ENCODE measurements at regions not wholly inside any gene's neighbourhood (a gene's known extent, or its start where the extent isn't known, plus 50 kb on each side); places are given as distances from the start of the nearest gene placed in this dataset.

DNA sequence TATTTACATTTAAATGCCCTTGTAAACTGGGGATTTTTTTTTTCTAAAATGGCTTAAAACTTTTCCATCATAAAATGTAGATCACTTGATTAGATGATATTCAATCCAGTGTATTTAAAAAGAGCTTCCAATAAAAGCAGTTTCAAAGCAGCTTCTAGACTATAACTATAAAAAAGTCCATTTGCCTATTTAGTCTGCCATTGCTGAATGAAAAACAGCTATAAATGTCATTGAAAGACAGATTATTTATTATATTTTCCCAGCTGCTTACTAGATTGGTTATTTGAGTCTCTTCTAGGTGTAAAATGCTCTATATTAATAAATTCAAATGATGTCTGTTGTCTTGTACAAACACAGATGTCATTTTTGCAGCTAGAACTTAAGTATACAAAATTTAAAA lies 414.8 kb downstream of the RMST start:
- TF ChIP-seq, protein P1, sequence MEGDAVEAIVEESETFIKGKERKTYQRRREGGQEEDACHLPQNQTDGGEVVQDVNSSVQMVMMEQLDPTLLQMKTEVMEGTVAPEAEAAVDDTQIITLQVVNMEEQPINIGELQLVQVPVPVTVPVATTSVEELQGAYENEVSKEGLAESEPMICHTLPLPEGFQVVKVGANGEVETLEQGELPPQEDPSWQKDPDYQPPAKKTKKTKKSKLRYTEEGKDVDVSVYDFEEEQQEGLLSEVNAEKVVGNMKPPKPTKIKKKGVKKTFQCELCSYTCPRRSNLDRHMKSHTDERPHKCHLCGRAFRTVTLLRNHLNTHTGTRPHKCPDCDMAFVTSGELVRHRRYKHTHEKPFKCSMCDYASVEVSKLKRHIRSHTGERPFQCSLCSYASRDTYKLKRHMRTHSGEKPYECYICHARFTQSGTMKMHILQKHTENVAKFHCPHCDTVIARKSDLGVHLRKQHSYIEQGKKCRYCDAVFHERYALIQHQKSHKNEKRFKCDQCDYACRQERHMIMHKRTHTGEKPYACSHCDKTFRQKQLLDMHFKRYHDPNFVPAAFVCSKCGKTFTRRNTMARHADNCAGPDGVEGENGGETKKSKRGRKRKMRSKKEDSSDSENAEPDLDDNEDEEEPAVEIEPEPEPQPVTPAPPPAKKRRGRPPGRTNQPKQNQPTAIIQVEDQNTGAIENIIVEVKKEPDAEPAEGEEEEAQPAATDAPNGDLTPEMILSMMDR (optimal IDR thresholded peaks at IDR 0.05 in 1 of 3, IDR thresholded peaks at IDR 0.05 in 1 of 3, conservative IDR thresholded peaks at IDR 0.05 in 1 of 3; ENCODE audit: extremely low read depth in 1 of 3, insufficient read depth in 2 of 3, low read length in 3 of 3): no peak
- TF ChIP-seq EZH2 (IDR thresholded peaks at IDR 0.05; ENCODE audit: low read length): no peak

Data from keratinocyte (primary cell).